ENCODE measurements at regions not wholly inside any gene's neighbourhood (a gene's known extent, or its start where the extent isn't known, plus 50 kb on each side); places are given as distances from the start of the nearest gene placed in this dataset.

- no peak for TF ChIP-seq POLR2A (IDR thresholded peaks at IDR 0.05)
- TF ChIP-seq, protein P1, sequence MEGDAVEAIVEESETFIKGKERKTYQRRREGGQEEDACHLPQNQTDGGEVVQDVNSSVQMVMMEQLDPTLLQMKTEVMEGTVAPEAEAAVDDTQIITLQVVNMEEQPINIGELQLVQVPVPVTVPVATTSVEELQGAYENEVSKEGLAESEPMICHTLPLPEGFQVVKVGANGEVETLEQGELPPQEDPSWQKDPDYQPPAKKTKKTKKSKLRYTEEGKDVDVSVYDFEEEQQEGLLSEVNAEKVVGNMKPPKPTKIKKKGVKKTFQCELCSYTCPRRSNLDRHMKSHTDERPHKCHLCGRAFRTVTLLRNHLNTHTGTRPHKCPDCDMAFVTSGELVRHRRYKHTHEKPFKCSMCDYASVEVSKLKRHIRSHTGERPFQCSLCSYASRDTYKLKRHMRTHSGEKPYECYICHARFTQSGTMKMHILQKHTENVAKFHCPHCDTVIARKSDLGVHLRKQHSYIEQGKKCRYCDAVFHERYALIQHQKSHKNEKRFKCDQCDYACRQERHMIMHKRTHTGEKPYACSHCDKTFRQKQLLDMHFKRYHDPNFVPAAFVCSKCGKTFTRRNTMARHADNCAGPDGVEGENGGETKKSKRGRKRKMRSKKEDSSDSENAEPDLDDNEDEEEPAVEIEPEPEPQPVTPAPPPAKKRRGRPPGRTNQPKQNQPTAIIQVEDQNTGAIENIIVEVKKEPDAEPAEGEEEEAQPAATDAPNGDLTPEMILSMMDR (IDR thresholded peaks at IDR 0.05), result no peak
Observed at GRCh38 chr4:176601124-176601523, 191.6 kb downstream of the VEGFC start.

Data from thyroid gland (tissue), 4 donors.